Fibroblast of villous mesenchyme (primary cell): ENCODE measurements at regions not wholly inside any gene's neighbourhood (a gene's known extent, or its start where the extent isn't known, plus 50 kb on each side); places are given as distances from the start of the nearest gene placed in this dataset.

Experiments used
- DNase-seq: peaks from one replicate; pipeline ENCODE4 v3.0.0-alpha.2; 2010; ENCODE audit warnings: low read depth
- H3K4me3 ChIP-seq: 2 replicates; pipeline ENCODE4 v1.5.1; 2011; ENCODE audit warnings: low read depth, mild to moderate bottlenecking, low read length
- TF ChIP-seq, protein P1 (sequence below): IDR thresholded peaks from 2 replicates; pipeline ENCODE4 v1.5.1; 2012; ENCODE audit warnings: low read depth, mild to moderate bottlenecking, low read length; ENCODE audit not compliant: insufficient read depth

DNA sequence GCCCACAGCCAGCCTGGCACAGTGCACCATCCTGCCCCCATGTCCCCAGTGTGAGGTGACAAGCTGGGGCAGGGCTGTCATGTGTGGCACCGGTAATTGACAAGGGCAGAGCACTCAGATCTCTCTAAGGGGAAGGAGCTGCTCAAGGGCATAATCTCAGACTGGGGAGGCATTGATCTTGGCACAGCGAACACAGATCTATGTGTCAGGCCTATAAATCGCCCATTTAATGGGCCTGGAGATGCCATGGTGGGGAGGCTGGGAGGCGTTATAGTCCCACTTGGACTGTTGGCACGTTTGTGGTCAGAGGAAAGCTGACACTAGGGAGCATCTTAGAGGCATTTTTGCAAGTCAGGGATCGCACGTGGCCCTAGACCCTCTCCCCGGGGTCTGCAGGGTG lies 594.1 kb downstream of the PTPRU start:
- no peak overlapping the region for H3K4me3 ChIP-seq
- no peak for DNase-seq
- TF ChIP-seq, protein P1, sequence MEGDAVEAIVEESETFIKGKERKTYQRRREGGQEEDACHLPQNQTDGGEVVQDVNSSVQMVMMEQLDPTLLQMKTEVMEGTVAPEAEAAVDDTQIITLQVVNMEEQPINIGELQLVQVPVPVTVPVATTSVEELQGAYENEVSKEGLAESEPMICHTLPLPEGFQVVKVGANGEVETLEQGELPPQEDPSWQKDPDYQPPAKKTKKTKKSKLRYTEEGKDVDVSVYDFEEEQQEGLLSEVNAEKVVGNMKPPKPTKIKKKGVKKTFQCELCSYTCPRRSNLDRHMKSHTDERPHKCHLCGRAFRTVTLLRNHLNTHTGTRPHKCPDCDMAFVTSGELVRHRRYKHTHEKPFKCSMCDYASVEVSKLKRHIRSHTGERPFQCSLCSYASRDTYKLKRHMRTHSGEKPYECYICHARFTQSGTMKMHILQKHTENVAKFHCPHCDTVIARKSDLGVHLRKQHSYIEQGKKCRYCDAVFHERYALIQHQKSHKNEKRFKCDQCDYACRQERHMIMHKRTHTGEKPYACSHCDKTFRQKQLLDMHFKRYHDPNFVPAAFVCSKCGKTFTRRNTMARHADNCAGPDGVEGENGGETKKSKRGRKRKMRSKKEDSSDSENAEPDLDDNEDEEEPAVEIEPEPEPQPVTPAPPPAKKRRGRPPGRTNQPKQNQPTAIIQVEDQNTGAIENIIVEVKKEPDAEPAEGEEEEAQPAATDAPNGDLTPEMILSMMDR, result no peak

DNA sequence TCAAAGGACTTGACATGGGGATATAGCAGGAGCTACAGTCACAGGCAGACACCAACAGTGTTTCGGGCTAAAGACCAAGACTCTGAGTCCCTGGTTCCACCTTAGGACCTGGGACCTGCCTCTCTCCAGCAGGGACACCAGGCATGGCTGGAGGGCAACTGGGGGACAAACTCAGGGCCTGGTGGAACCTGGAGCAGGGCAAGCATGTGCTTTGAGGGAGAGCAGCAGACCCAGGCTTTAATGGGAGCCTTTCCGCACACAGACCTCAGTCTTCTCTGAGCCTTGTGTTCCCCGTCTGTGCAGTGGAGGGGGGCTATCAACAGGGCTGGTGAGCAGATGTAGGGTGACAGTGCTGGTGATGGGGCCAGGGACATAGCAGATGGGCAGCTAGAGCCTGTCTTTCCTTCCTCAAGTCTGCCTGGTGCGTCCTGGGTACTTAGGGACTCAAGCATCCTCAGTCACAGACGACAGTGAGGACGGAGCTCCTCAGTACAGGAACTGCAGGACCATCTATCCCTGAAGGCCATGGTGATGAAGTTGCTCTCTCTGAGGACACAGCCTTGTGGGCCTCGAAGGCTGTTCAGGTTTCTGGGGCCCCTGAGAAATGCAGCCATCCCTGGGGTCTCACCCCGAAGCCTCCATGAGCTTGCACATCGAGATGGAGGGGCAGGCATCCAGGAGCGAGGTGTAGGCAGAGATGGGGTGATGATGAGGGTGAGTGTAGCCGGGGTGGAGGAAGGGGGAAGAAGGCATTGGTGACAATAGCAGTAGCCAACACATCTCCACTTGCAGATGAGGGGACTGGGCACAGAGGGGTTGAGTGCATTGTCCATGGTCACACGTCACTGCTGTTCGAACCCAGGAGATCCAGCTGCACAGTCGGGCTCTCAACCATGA lies 593.4 kb downstream of the PTPRU start:
- no peak overlapping the region for H3K4me3 ChIP-seq
- TF ChIP-seq, protein P1, result no peak
- no peak for DNase-seq

DNA sequence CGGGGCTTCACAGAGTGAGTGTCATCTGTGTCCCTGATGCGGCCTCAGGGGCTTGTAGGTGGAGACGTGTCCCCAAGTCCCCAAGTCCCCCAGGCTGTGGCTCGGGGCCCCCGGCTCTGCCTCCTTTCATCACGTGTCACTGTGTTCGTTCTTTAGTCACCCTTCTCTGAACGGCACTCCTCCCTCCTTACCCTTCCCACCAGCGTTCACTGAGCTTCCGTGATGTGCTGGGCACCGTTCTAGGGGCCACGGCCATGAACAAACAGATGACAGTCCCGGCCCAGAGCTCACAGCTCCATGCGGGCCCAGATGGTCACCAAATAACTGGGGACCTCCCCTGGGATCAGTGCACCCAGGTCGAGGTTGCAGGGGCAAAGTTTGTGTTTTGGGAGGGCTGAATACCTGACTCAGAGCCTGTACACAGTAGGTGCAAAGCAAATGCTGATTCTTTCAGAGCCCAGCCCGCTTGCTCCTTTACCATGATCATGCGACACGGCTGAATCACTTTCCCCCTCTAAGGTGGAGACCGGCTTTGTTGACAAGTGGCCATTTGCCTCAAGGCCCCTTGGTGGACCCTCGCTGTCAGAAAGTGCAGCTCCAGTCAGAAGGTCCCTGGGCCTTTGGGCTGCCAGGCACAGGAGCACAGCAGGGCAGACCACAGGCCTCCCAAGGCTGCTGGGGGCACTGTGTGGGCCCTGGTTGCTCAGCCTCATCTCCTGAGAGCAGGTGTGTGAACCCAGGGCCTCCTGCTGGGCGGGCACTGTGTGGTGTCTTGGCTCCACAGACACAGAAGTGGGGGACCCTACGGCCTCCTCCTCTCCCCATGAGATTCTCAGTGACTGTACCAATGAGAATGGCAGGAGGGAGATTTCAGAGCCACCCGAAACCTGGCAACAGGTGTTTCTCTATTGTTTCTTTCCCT lies 592.5 kb downstream of the PTPRU start:
- TF ChIP-seq, protein P1, result no peak
- no peak for DNase-seq
- H3K4me3 ChIP-seq, result no peak overlapping the region

DNA sequence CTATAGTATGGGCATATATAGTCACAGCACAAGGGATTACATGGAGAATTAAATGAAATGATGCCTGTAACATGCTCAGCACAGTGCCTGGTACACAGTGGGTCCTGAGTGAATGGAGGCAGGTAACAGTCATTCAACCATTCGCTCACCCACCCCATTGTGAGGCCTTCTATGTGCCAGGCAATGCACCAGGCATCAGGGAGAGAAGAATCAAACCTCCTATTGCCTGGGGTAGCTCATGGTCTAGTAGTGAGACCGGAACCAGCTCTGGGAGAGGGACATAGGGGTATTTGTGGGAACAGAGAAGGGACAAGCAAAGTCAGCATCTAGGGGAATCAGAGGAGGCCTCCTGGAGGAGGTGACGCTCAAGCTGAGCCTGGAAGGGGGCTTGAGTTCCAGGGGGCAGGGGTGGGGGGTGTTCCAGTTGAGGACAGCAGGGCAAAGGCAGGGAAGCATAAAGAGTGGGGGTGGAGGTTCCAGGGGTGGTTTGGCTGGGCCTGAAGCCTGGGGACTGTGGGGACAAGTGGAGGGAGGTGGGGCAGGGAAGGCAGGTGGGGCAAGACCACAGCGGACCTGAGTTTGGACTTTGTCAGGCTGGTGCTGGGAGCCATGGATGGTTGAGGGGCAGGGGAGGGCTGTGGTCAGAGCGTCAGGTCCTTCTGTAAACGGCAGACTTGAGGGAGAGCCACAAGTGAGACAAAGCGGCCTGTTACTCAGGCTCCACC lies 591.6 kb downstream of the PTPRU start:
- DNase-seq, result no peak
- no peak overlapping the region for H3K4me3 ChIP-seq
- TF ChIP-seq, protein P1, result no peak

DNA sequence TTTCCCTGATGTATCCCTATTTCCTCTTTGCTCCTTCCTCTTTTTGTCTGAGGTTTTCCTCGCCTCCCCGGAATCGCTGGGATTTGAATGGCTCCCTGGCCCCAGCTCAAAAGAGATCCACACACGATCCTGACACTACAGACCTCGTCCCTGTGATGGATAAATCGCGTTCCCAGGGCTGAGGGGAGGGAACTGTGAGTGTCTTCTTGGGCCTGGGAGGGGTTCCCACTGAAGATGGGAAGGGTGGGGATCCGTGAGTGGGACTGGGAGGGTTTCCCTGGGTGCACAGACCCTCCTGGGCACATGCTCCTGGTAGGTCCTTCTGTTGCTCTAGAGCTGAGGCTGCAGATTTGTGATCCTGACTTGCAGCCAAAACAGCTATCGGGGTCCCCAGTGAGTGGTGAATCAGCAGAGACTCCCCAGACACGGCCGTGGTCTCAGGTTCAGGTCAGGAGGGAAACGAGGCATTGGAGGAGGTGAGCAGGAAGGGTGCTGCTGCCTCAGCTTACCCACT lies 591.0 kb downstream of the PTPRU start:
- no peak overlapping the region for H3K4me3 ChIP-seq
- TF ChIP-seq, protein P1, result no peak
- DNase-seq, result no peak

DNA sequence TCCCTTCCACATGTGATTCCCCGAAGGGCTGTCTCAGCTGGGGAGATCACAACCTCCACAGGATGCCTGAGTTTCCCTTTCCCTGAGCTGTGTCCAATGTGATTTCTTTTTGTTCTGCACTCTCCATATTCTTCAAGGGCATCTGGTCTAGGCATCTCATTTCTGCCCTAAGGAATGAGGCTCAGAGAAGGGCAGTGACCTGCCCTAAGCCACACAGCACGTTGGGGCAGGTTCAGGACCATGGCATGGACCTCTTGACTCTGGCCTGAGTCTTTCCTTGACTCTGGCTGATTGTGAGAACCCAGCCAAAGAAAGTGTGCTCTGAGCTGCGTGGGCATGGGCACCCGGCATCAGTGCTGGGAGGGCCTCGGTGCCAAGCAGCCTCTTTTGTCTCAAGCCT lies 590.3 kb downstream of the PTPRU start:
- H3K4me3 ChIP-seq, result no peak overlapping the region
- TF ChIP-seq, protein P1, result no peak
- no peak for DNase-seq
